ENCODE measurements at regions not wholly inside any gene's neighbourhood (a gene's known extent, or its start where the extent isn't known, plus 50 kb on each side); places are given as distances from the start of the nearest gene placed in this dataset.
A peak's percentile ranks its signal among the peaks of the same experiment; 100 is the strongest.
"Not testable (repeated sequence)": the region's sequence is repeated elsewhere in the genome, so short reads cannot be mapped to it uniquely, and the experiment has no call there.

DNA sequence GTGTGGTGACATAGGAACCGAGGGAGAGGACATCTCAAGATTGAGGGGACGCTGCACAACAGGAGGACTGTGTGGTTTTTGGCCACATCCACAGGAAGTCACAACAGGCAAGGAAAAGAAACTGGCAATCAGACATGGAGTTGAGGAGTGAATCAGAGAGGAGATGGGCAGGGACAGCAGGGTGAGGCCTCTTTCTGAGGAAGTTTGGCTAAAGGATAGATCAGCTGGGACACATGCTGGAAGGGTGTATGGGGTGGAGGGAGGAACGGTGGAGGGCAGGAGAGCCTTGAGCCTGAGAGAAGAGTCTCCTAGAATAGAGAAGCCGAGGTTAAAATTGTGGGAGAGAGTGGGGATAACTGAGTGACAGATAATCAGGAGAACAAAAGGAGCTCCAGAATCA is 75.1 kb upstream of the CIDEA start:
- dilution Hi-C loops (cut with MboI; ENCODE audit: extremely low pct_ligation_motif_present, low sequenced_read_pairs): not testable (repeated sequence)

DNA sequence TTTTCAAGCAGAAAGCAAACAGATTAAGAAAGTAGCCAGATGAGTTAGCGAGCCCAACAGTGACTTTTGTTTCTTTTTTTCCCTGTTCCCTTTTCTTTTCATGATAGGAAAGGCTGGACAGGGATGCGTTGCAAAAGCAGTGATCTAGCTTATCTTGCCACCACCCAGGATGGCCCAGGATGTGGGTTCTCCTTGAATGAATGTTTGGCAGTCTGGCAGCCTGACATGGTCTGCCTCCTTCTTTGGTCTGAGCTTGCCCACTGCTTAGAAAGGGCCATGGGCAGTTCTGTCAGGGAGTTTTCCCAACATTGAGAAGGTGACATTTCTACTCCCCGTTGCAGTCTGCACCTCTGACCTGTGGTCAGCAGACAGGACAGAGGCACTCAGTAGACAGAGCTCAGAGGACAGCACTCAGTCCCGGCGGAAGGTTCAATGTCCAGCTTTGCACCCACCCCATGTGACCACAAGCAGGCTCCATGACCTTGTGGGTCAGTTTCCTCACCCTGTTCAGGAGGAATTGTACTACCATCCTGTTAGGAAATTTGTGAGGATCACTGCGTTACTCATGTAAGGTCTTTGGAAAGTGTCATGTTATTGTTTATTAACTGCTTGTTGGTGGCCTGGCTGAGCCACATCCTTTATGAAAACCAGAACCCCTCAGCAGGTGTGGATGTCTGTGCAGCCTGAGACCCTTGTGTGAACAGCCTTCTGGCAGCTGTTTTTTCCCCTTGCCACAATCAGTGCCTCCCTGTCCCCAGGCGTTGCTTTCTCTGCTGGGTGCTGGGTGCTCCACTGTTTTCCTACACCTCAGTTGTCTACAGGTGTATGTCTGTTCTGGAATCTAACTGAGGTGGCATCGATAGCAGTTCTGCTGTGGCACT is 74.2 kb upstream of the CIDEA start:
- H4K20me1 ChIP-seq (ENCODE audit: control insufficient read depth, extremely low read depth, insufficient read depth, low read length); DNase-seq (ENCODE audit: low read depth, low spot score); H3K79me2 ChIP-seq (ENCODE audit: control insufficient read depth, insufficient read depth, low read length); H3K4me1 ChIP-seq (ENCODE audit: control insufficient read depth, extremely low read depth, insufficient read depth, low read length); H3K27ac ChIP-seq (ENCODE audit: control insufficient read depth, insufficient read depth, low read length); H3K9ac ChIP-seq (ENCODE audit: control insufficient read depth, extremely low read depth, insufficient read depth, low read length); H3K9me3 ChIP-seq (ENCODE audit: control insufficient read depth, low read depth, low read length); H3K4me3 ChIP-seq (ENCODE audit: control insufficient read depth in 2 of 3, extremely low read depth in 1 of 3, insufficient read depth in 2 of 3, low read depth in 1 of 3, low read length in 3 of 3); H3K27me3 ChIP-seq (ENCODE audit: control insufficient read depth, extremely low read depth, insufficient read depth, low read length); FAIRE-seq; H3K36me3 ChIP-seq (ENCODE audit: control insufficient read depth in 2 of 2, extremely low read depth in 1 of 2, insufficient read depth in 2 of 2, low read length in 2 of 2); dilution Hi-C loops (cut with MboI; ENCODE audit: extremely low pct_ligation_motif_present, low sequenced_read_pairs); H3K9me1 ChIP-seq (ENCODE audit: control insufficient read depth, extremely low read depth, insufficient read depth, low read length); H3K4me2 ChIP-seq (ENCODE audit: control insufficient read depth, extremely low read depth, insufficient read depth, low read depth, low read length); H2AFZ ChIP-seq (ENCODE audit: control insufficient read depth, low read length): not testable (repeated sequence)

More for the DNA sequence above, 75.1 kb upstream of the CIDEA start:
- H2AFZ ChIP-seq (ENCODE audit: control insufficient read depth, low read length); H3K4me2 ChIP-seq (ENCODE audit: control insufficient read depth, extremely low read depth, insufficient read depth, low read depth, low read length); DNase-seq (ENCODE audit: low read depth, low spot score); H3K4me1 ChIP-seq (ENCODE audit: control insufficient read depth, extremely low read depth, insufficient read depth, low read length); H3K9ac ChIP-seq (ENCODE audit: control insufficient read depth, extremely low read depth, insufficient read depth, low read length); FAIRE-seq; H3K79me2 ChIP-seq (ENCODE audit: control insufficient read depth, insufficient read depth, low read length); H3K27me3 ChIP-seq (ENCODE audit: control insufficient read depth, extremely low read depth, insufficient read depth, low read length); H3K27ac ChIP-seq (ENCODE audit: control insufficient read depth, insufficient read depth, low read length); H3K4me3 ChIP-seq (ENCODE audit: control insufficient read depth in 2 of 3, extremely low read depth in 1 of 3, insufficient read depth in 2 of 3, low read depth in 1 of 3, low read length in 3 of 3); H4K20me1 ChIP-seq (ENCODE audit: control insufficient read depth, extremely low read depth, insufficient read depth, low read length); H3K9me3 ChIP-seq (ENCODE audit: control insufficient read depth, low read depth, low read length); H3K36me3 ChIP-seq (ENCODE audit: control insufficient read depth in 2 of 2, extremely low read depth in 1 of 2, insufficient read depth in 2 of 2, low read length in 2 of 2); H3K9me1 ChIP-seq (ENCODE audit: control insufficient read depth, extremely low read depth, insufficient read depth, low read length): not testable (repeated sequence)

DNA sequence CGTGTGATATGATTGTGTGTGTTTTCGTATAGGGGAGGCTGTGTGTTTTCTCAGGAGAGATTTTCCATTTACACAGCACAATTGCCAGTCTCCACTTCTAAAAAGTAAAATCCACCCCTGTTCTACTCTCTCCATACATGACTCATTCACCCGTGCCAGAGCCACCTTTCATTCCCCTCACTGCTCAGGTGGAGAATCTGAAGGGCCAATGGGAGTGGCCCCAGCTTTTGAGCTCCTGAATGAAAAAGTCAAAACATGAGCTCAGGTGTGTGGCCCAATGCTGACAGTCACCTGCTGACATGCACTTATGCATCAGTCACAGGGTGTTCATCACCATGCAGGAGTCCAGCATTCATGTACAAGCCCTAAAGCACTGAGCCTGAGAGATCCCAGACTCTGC is 55.4 kb upstream of the CIDEA start:
- H3K9ac ChIP-seq (ENCODE audit: control insufficient read depth, extremely low read depth, insufficient read depth, low read length); H3K9me3 ChIP-seq (ENCODE audit: control insufficient read depth, low read depth, low read length); H3K27ac ChIP-seq (ENCODE audit: control insufficient read depth, insufficient read depth, low read length); H3K27me3 ChIP-seq (ENCODE audit: control insufficient read depth, extremely low read depth, insufficient read depth, low read length); H3K36me3 ChIP-seq (ENCODE audit: control insufficient read depth in 2 of 2, extremely low read depth in 1 of 2, insufficient read depth in 2 of 2, low read length in 2 of 2); dilution Hi-C loops (cut with MboI; ENCODE audit: extremely low pct_ligation_motif_present, low sequenced_read_pairs); FAIRE-seq; H3K79me2 ChIP-seq (ENCODE audit: control insufficient read depth, insufficient read depth, low read length); DNase-seq (ENCODE audit: low read depth, low spot score); H3K4me2 ChIP-seq (ENCODE audit: control insufficient read depth, extremely low read depth, insufficient read depth, low read depth, low read length); H3K9me1 ChIP-seq (ENCODE audit: control insufficient read depth, extremely low read depth, insufficient read depth, low read length); H4K20me1 ChIP-seq (ENCODE audit: control insufficient read depth, extremely low read depth, insufficient read depth, low read length); H3K4me3 ChIP-seq (ENCODE audit: control insufficient read depth in 2 of 3, extremely low read depth in 1 of 3, insufficient read depth in 2 of 3, low read depth in 1 of 3, low read length in 3 of 3); H3K4me1 ChIP-seq (ENCODE audit: control insufficient read depth, extremely low read depth, insufficient read depth, low read length); H2AFZ ChIP-seq (ENCODE audit: control insufficient read depth, low read length): not testable (repeated sequence)

DNA sequence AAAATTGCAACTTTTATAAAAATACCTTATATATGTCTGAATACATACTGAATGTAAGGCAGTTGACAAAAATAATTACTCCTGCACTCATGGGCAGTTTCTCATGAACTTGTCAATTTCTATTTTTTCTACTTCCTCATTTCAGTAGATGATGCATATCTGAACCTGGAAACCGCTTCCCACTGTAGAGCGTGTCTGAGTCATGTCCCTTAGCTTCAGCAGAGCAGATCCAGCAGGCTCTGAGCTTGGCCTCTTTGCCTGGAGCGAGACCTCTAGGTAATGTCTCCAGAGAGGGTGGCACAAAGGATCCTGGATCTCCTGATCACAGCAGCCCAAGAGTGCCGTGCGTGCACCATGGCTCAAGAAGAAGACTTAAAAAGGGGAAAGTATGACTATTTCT is 54.0 kb upstream of the CIDEA start:
- dilution Hi-C loops (cut with MboI; ENCODE audit: extremely low pct_ligation_motif_present, low sequenced_read_pairs); H3K9me3 ChIP-seq (ENCODE audit: control insufficient read depth, low read depth, low read length); H3K4me1 ChIP-seq (ENCODE audit: control insufficient read depth, extremely low read depth, insufficient read depth, low read length); H2AFZ ChIP-seq (ENCODE audit: control insufficient read depth, low read length); H3K79me2 ChIP-seq (ENCODE audit: control insufficient read depth, insufficient read depth, low read length); DNase-seq (ENCODE audit: low read depth, low spot score); H3K9me1 ChIP-seq (ENCODE audit: control insufficient read depth, extremely low read depth, insufficient read depth, low read length); H4K20me1 ChIP-seq (ENCODE audit: control insufficient read depth, extremely low read depth, insufficient read depth, low read length); H3K4me3 ChIP-seq (ENCODE audit: control insufficient read depth in 2 of 3, extremely low read depth in 1 of 3, insufficient read depth in 2 of 3, low read depth in 1 of 3, low read length in 3 of 3); H3K27ac ChIP-seq (ENCODE audit: control insufficient read depth, insufficient read depth, low read length); H3K36me3 ChIP-seq (ENCODE audit: control insufficient read depth in 2 of 2, extremely low read depth in 1 of 2, insufficient read depth in 2 of 2, low read length in 2 of 2); H3K27me3 ChIP-seq (ENCODE audit: control insufficient read depth, extremely low read depth, insufficient read depth, low read length); H3K9ac ChIP-seq (ENCODE audit: control insufficient read depth, extremely low read depth, insufficient read depth, low read length); H3K4me2 ChIP-seq (ENCODE audit: control insufficient read depth, extremely low read depth, insufficient read depth, low read depth, low read length): not testable (repeated sequence)
- FAIRE-seq: peak; percentile 69

All from keratinocyte (primary cell).